GM12878 (cell line): ENCODE measurements at regions not wholly inside any gene's neighbourhood (a gene's known extent, or its start where the extent isn't known, plus 50 kb on each side); places are given as distances from the start of the nearest gene placed in this dataset.

Experiments used
- ATAC-seq: fragments of 200-7000 bp; cut with Tn5 transposase; 3 replicates; pipeline ENCODE4 v1.9.1; 2020; ENCODE audit warnings: mild to moderate bottlenecking, moderate library complexity
- BruUV-seq: library from RNA; stranded (reverse); fragments of 400-500 nt; replicated peaks from 2 replicates; lab custom pipeline; 2021; lab: Mats Ljungman, UMichigan
- CTCF ChIA-PET: fragments of 300-600 bp; sonication (Branson Sonifier 250); formaldehyde crosslinking; extraction: SDS; loops from one replicate; lab custom pipeline; 2021; ENCODE audit warnings: inconsistent platforms; lab: Yijun Ruan, JAX
- POLR2A ChIA-PET: fragments of 350-600 bp; formaldehyde crosslinking; extraction: SDS; loops from one replicate; lab custom pipeline; 2021; ENCODE audit warnings: inconsistent platforms; lab: Charles Lee
- RAD21 ChIA-PET: fragments of 300-600 bp; sonication (Branson Sonifier 250); formaldehyde crosslinking; loops from one replicate; lab custom pipeline; 2023; ENCODE audit warnings: antibody characterized with exemption; ENCODE audit not compliant: unreplicated experiment; lab: Charles Lee
- SMC1A ChIA-PET: fragments of 300-600 bp; sonication (Branson Sonifier 250); formaldehyde crosslinking; loops from one replicate; lab custom pipeline; 2023; ENCODE audit not compliant: unreplicated experiment, uncharacterized antibody; lab: Charles Lee
- DNase-seq: peaks from one replicate; pipeline ENCODE4 v3.0.0-alpha.2; 2011; ENCODE audit warnings: low read depth, low spot score
- FAIRE-seq: peaks from 3 replicates; lab custom pipeline; 2011; peaks lifted over from hg19 to GRCh38; lab: Jason Lieb, UNC
- H2AFZ ChIP-seq: 2 replicates; pipeline ENCODE4 v1.6.0; 2011; ENCODE audit warnings: low read depth, low read length, control low read depth; ENCODE audit not compliant: control insufficient read depth
- H3K27ac ChIP-seq: 2 replicates; pipeline ENCODE4 v1.5.1; 2011; ENCODE audit warnings: control low read depth; ENCODE audit not compliant: control insufficient read depth, insufficient read depth
- H3K27me3 ChIP-seq, 2 experiments: replicated peaks in 1 of 2; 2 replicates each; pipeline versions ENCODE4 v1.6.0 to v1.6.1; 2011; ENCODE audit warnings: low read length in 1 of 2; ENCODE audit not compliant: control insufficient read depth in 2 of 2, insufficient read depth in 2 of 2
- H3K36me3 ChIP-seq, 2 experiments: 2 replicates each; pipeline ENCODE4 v1.5.1; 2011; ENCODE audit warnings: low read length in 1 of 2; ENCODE audit not compliant: control insufficient read depth in 2 of 2, insufficient read depth in 2 of 2
- H3K4me1 ChIP-seq: 2 replicates; pipeline ENCODE4 v1.6.1; 2011; ENCODE audit warnings: mild to moderate bottlenecking, low read length, moderate library complexity, mixed read lengths; ENCODE audit not compliant: control insufficient read depth, insufficient read depth
- H3K4me2 ChIP-seq: 2 replicates; pipeline ENCODE4 v1.6.0; 2011; ENCODE audit warnings: control low read depth; ENCODE audit not compliant: control insufficient read depth, insufficient read depth
- H3K4me3 ChIP-seq: fragments of 200-600 bp; sonication (generic); 2 replicates; pipeline ENCODE4 v1.5.1; 2016
- H3K79me2 ChIP-seq: 2 replicates; pipeline ENCODE4 v1.6.0; 2011; ENCODE audit warnings: low read length; ENCODE audit not compliant: control insufficient read depth, insufficient read depth
- H3K9ac ChIP-seq: 2 replicates; pipeline ENCODE4 v1.8.0; 2011; ENCODE audit warnings: low read length, control low read depth, mixed read lengths; ENCODE audit not compliant: control insufficient read depth, insufficient read depth
- H3K9me3 ChIP-seq: replicated peaks from 3 replicates; pipeline ENCODE4 v1.5.1; 2011; ENCODE audit warnings: mild to moderate bottlenecking, low read length; ENCODE audit not compliant: control insufficient read depth, insufficient read depth
- H4K20me1 ChIP-seq: 2 replicates; pipeline ENCODE4 v1.6.0; 2011; ENCODE audit not compliant: control insufficient read depth, insufficient read depth
- ATF7 ChIP-seq: fragments of 450-650 bp; IDR thresholded peaks from 2 replicates; pipeline ENCODE4 v1.6.1; 2016; ENCODE audit warnings: low read depth, mild to moderate bottlenecking
- CHD1 ChIP-seq: IDR thresholded peaks from 2 replicates; pipeline ENCODE4 v1.6.1; 2012; ENCODE audit warnings: low read depth, low read length, improper control_type of control experiment
- RAD51 ChIP-seq: fragments of 450-650 bp; IDR thresholded peaks from 2 replicates; pipeline ENCODE4 v1.6.1; 2016; ENCODE audit warnings: moderate library complexity, mild to moderate bottlenecking, inconsistent platforms
- RCOR1 ChIP-seq: conservative IDR thresholded peaks from 2 replicates; pipeline ENCODE4 v1.6.1; 2012; ENCODE audit warnings: low read depth, low read length, improper control_type of control experiment
- SIN3A ChIP-seq: IDR thresholded peaks from 2 replicates; pipeline ENCODE4 v1.6.1; 2012; ENCODE audit warnings: low read depth, low read length, improper control_type of control experiment
- SMARCA5 ChIP-seq: fragments of 450-650 bp; IDR thresholded peaks from 2 replicates; pipeline ENCODE4 v1.6.1; 2017; ENCODE audit warnings: mild to moderate bottlenecking
- TARDBP ChIP-seq: IDR thresholded peaks from 2 replicates; pipeline ENCODE4 v1.6.1; 2016; ENCODE audit warnings: borderline replicate concordance
- WGBS: methylation state at CpG from one replicate; pipeline ENCODE4 v1.1.6; 2016; ENCODE audit warnings: low lambda C conversion rate; ENCODE audit not compliant: insufficient replicate concordance, insufficient coverage; ENCODE audit errors: missing lambda C conversion rate; 5-methylcytosine and 5-hydroxymethylcytosine counted together
- in situ Hi-C: fragments of 300-500 bp; cut with MboI; formaldehyde crosslinking; loops from 9 replicates; pipeline ENCODE4 v1.14.3; 2018; ENCODE audit warnings: mixed read lengths
- intact Hi-C: fragments of 100-400 bp; cut with micrococcal nuclease; formaldehyde crosslinking; loops from one replicate; pipeline ENCODE4 v1.14.2; 2022; ENCODE audit not compliant: unreplicated experiment
- TF ChIP-seq, protein P1 (sequence below): fragments of 450-650 bp; IDR thresholded peaks from 2 replicates; pipeline ENCODE4 v1.6.1; 2018; ENCODE audit warnings: borderline replicate concordance, mild to moderate bottlenecking; ENCODE audit not compliant: partially characterized antibody

DNA sequence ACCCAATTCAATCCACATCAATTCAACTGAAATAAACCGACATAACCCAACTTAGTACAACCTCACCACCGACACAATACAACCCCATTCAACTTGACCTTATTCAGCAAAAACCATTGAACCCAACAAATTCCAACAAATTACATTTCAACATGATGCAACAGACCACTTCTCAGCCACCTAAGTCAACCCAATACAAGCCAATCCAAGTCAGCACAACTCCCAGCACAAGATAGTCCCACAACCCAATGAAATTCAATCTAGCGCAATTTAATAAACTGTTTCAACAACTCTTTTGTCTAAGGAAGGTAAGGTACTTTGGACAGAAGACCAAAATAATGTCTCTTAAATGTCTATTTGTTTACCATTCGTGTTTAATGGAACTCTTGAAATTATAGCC is 226.0 kb downstream of the MIAT start:
- no TSS peak for BruUV-seq
- Histone ChIP-seq H2AFZ (no peak overlapping the region), H3K9ac (no peak overlapping the region), H3K9me3 (no peaks in the 10 kb centered on the region), H3K4me1 (no peaks in the 10 kb centered on the region), H3K36me3 (no peaks in the 10 kb centered on the region), H3K4me2 (no peak overlapping the region), H3K27me3 (no peaks in the 10 kb centered on the region), H3K27ac (no peak overlapping the region), H3K79me2 (no peaks in the 10 kb centered on the region), H4K20me1 (no peaks in the 10 kb centered on the region), H3K4me3 (no peak overlapping the region)
- ChIA-PET POLR2A (no interaction called here), CTCF (no interaction called here), RAD21 (no interaction called here), SMC1A (no interaction called here)
- TF ChIP-seq ATF7 (no peak), RAD51 (no peak), TARDBP (no peak), CHD1 (no peak), RCOR1 (no peak), SIN3A (no peak), SMARCA5 (no peak)
- TF ChIP-seq, protein P1, sequence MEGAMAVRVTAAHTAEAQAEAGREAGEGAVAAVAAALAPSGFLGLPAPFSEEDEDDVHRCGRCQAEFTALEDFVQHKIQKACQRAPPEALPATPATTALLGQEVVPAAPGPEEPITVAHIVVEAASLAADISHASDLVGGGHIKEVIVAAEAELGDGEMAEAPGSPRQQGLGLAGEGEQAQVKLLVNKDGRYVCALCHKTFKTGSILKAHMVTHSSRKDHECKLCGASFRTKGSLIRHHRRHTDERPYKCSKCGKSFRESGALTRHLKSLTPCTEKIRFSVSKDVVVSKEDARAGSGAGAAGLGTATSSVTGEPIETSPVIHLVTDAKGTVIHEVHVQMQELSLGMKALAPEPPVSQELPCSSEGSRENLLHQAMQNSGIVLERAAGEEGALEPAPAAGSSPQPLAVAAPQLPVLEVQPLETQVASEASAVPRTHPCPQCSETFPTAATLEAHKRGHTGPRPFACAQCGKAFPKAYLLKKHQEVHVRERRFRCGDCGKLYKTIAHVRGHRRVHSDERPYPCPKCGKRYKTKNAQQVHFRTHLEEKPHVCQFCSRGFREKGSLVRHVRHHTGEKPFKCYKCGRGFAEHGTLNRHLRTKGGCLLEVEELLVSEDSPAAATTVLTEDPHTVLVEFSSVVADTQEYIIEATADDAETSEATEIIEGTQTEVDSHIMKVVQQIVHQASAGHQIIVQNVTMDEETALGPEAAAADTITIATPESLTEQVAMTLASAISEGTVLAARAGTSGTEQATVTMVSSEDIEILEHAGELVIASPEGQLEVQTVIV, result no peak
- intact Hi-C loops (no loop called here), in situ Hi-C loops (no loop called here)
- WGBS, result 35% methylated on average over 4 of the region's 4 CpGs
- FAIRE-seq, result no peak
- no peak for ATAC-seq
- no peak for DNase-seq
